Body of pancreas (tissue), 4 donors: ENCODE measurements at regions not wholly inside any gene's neighbourhood (a gene's known extent, or its start where the extent isn't known, plus 50 kb on each side); places are given as distances from the start of the nearest gene placed in this dataset.
"Not testable (repeated sequence)": the region's sequence is repeated elsewhere in the genome, so short reads cannot be mapped to it uniquely, and the experiment has no call there.

Experiments used
- ATAC-seq: fragments of 150-250 bp; one replicate; pipeline ENCODE4 v1.9.1; 2016
- DNase-seq, 4 donors: peaks; one replicate each; pipeline ENCODE4 v3.0.0-alpha.2; 2019
- H3K27ac ChIP-seq, 4 donors: fragments of 200-600 bp; sonication (generic); 1 replicate in 3 of 4; 2 replicates in 1 of 4; pipeline versions ENCODE4 v1.5.1 to v1.6.1; 2016 to 2019; ENCODE audit warnings: mild to moderate bottlenecking in 1 of 4, mixed read lengths in 1 of 4, moderate library complexity in 1 of 4
- H3K27me3 ChIP-seq, 2 donors: fragments of 200-600 bp; sonication (generic); one replicate each; pipeline ENCODE4 v1.6.0; 2016; ENCODE audit warnings: mild to moderate bottlenecking in 1 of 2
- H3K36me3 ChIP-seq, 2 donors: fragments of 200-600 bp; sonication (generic); replicated peaks in 1 of 2; 2 replicates each; pipeline ENCODE4 v1.5.1; 2016; ENCODE audit warnings: low read depth in 2 of 2; ENCODE audit not compliant: insufficient read depth in 1 of 2
- H3K4me1 ChIP-seq: fragments of 200-600 bp; sonication (generic); one replicate; pipeline ENCODE4 v1.6.0; 2016
- H3K4me3 ChIP-seq, 2 donors: fragments of 200-600 bp; sonication (generic); 1 replicate in 1 of 2; 2 replicates in 1 of 2; pipeline ENCODE4 v1.5.1; 2016 to 2019
- H3K9me3 ChIP-seq, 3 donors: fragments of 200-600 bp; sonication (generic); 1 replicate in 2 of 3; 2 replicates in 1 of 3; pipeline ENCODE4 v1.5.1; 2016
- CTCF ChIP-seq, 7 experiments: fragments of 450-650 bp in 4 of 7; fragments of 200-600 bp in 3 of 7; sonication (generic) in 3 of 7; IDR thresholded peaks; one replicate each; pipeline ENCODE4 v1.5.1; 2016 to 2019; ENCODE audit warnings: antibody characterized with exemption in 7 of 7
- POLR2A ChIP-seq, 3 donors: fragments of 450-650 bp; IDR thresholded peaks; one replicate each; pipeline ENCODE4 v1.6.1; 2016; ENCODE audit warnings: antibody characterized with exemption in 3 of 3, mild to moderate bottlenecking in 2 of 3
- WGBS, 2 donors: methylation state at CpG; one replicate each; pipeline ENCODE4 v1.1.5; 2017; 5-methylcytosine and 5-hydroxymethylcytosine counted together
- intact Hi-C: fragments of 100-400 bp; cut with DNase I; formaldehyde crosslinking; loops from one replicate; pipeline ENCODE4 v1.15.1; 2023

- no peaks in the 10 kb centered on the region for H3K36me3 ChIP-seq
- no peak overlapping the region for H3K4me3 ChIP-seq
- WGBS, 2 donors = 59 to 64% methylated on average over 5 of the region's 5 CpGs
- no peaks in the 10 kb centered on the region for H3K4me1 ChIP-seq
- H3K9me3 ChIP-seq = no peaks in the 10 kb centered on the region
- intact Hi-C loops = no loop called here
- TF ChIP-seq CTCF (IDR thresholded peaks at IDR 0.05) (no peak), POLR2A (IDR thresholded peaks at IDR 0.05) (no peak)
- DNase-seq (no peak), ATAC-seq (no peak)
- H3K27me3 ChIP-seq = no peaks in the 10 kb centered on the region
- no peak overlapping the region for H3K27ac ChIP-seq
Observed at GRCh38 chr9:102405218-102405867, 589.8 kb upstream of the CYLC2 start.

DNA sequence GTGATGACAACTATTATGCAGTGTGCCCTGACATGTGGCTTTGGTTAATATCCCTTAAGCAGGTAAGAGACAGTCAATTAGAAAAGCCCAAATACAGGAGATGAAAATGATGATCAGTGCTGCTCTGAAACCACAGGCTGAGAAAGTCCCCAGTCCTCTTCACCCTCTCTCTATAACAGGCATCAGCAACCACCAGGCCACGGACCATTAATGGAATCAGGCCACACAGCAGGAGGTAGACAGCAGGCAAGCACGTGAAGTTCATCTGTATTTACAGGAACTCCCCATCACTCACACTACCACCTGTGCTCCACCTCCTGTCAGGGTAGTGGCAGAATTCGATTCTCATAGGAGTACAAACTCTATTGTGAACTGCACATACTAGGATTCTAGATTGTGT lies 591.6 kb upstream of the CYLC2 start:
- H3K36me3 ChIP-seq = no peaks in the 10 kb centered on the region
- no peak overlapping the region for H3K27ac ChIP-seq
- H3K9me3 ChIP-seq = no peaks in the 10 kb centered on the region
- WGBS, 2 donors = 52 to 55% methylated on average over 3 of the region's 3 CpGs
- TF ChIP-seq POLR2A (IDR thresholded peaks at IDR 0.05) (no peak), CTCF (IDR thresholded peaks at IDR 0.05) (no peak)
- H3K4me3 ChIP-seq = no peak overlapping the region
- intact Hi-C loops = no loop called here
- H3K4me1 ChIP-seq = no peaks in the 10 kb centered on the region
- H3K27me3 ChIP-seq = no peaks in the 10 kb centered on the region
- no peak for DNase-seq
- ATAC-seq = no peak

- ATAC-seq = no peak
- intact Hi-C loops = no loop called here
- Histone ChIP-seq H3K4me1 (no peaks in the 10 kb centered on the region), H3K9me3 (no peaks in the 10 kb centered on the region), H3K4me3 (no peak overlapping the region), H3K27me3 (no peaks in the 10 kb centered on the region), H3K36me3 (no peaks in the 10 kb centered on the region), H3K27ac (no peak overlapping the region)
- no peak for DNase-seq
- no peak for TF ChIP-seq POLR2A (IDR thresholded peaks at IDR 0.05)
- no peak for TF ChIP-seq CTCF (IDR thresholded peaks at IDR 0.05)
Observed at GRCh38 chr9:102398205-102398604, 596.9 kb upstream of the CYLC2 start.

GRCh38 chr9:102385620-102386019 lies 609.5 kb upstream of the CYLC2 start:
- 75 to 76% methylated on average over 2 of the region's 2 CpGs for WGBS, 2 donors
- not testable (repeated sequence) for H3K4me1 ChIP-seq

GRCh38 chr9:102362470-102363132 lies 624.2 kb upstream of the GRIN3A start:
- DNase-seq = no peak
- intact Hi-C loops = no loop called here
- H3K4me3 ChIP-seq = no peak overlapping the region

More at GRCh38 chr9:102385620-102386019, 609.5 kb upstream of the CYLC2 start:
- H3K4me3 ChIP-seq, ATAC-seq, H3K9me3 ChIP-seq, intact Hi-C loops, H3K27ac ChIP-seq, H3K36me3 ChIP-seq, DNase-seq, H3K27me3 ChIP-seq: not testable (repeated sequence)

More at GRCh38 chr9:102362470-102363132, 624.2 kb upstream of the GRIN3A start:
- H3K27ac ChIP-seq = no peak overlapping the region
- no peaks in the 10 kb centered on the region for H3K9me3 ChIP-seq
- 33 to 43% methylated on average over 6 of the region's 6 CpGs for WGBS, 2 donors
- TF ChIP-seq CTCF (IDR thresholded peaks at IDR 0.05) = no peak
- no peak for TF ChIP-seq POLR2A (IDR thresholded peaks at IDR 0.05)
- H3K36me3 ChIP-seq = no peaks in the 10 kb centered on the region
- H3K4me1 ChIP-seq = no peaks in the 10 kb centered on the region
- no peak for ATAC-seq
- H3K27me3 ChIP-seq = no peaks in the 10 kb centered on the region
